B cell (primary cell): ENCODE measurements at regions not wholly inside any gene's neighbourhood (a gene's known extent, or its start where the extent isn't known, plus 50 kb on each side); places are given as distances from the start of the nearest gene placed in this dataset.

Experiments
- ATAC-seq: fragments of 200-7000 bp; cut with Tn5 transposase; one replicate; pipeline ENCODE4 v1.10.0; 2021; ENCODE audit warnings: low read depth, mild to moderate bottlenecking, moderate number of reproducible peaks, moderate library complexity
- CTCF ChIA-PET: fragments of 350-600 bp; sonication (Branson Sonifier 250); formaldehyde crosslinking; loops from one replicate; lab custom pipeline; 2021; ENCODE audit warnings: antibody characterized with exemption, inconsistent platforms; lab: Charles Lee
- POLR2A ChIA-PET: fragments of 350-600 bp; sonication (Branson Sonifier 250); formaldehyde crosslinking; loops from one replicate; lab custom pipeline; 2021; ENCODE audit warnings: antibody characterized with exemption; lab: Charles Lee
- DNase-seq: peaks from one replicate; pipeline ENCODE4 v3.0.0; 2013
- H2AFZ ChIP-seq: 2 replicates; pipeline ENCODE4 v1.6.1; 2012; ENCODE audit warnings: mild to moderate bottlenecking, low read depth, low read length; ENCODE audit not compliant: insufficient read depth, poor library complexity, severe bottlenecking
- H3K27ac ChIP-seq, 2 donors: 1 replicate in 1 of 2; 2 replicates in 1 of 2; pipeline ENCODE4 v1.5.1; 2012 to 2013; ENCODE audit warnings: low read length in 2 of 2, mild to moderate bottlenecking in 2 of 2, moderate library complexity in 1 of 2
- H3K27me3 ChIP-seq, 4 experiments: fragments of 200-600 bp in 1 of 4; sonication (generic) in 1 of 4; replicated peaks in 1 of 4; 1 replicate in 2 of 4; 2 replicates in 2 of 4; pipeline versions ENCODE4 v1.6.1 to v1.7.0; 2013 to 2016; ENCODE audit warnings: low read length in 3 of 4, mild to moderate bottlenecking in 2 of 4, mixed read lengths in 1 of 4, moderate library complexity in 1 of 4; ENCODE audit not compliant: insufficient read depth in 4 of 4, control insufficient read depth in 3 of 4; ENCODE audit errors: control extremely low read depth in 1 of 4
- H3K36me3 ChIP-seq, 2 experiments: replicated peaks in 1 of 2; 1 replicate in 1 of 2; 2 replicates in 1 of 2; pipeline versions ENCODE4 v1.6.1 to v1.7.1; 2013; ENCODE audit warnings: low read length in 1 of 2; ENCODE audit not compliant: insufficient read depth in 2 of 2, control insufficient read depth in 1 of 2; ENCODE audit errors: control extremely low read depth in 1 of 2, extremely low read depth in 1 of 2
- H3K4me1 ChIP-seq, 2 donors: fragments of 200-600 bp in 1 of 2; sonication (generic) in 1 of 2; 1 replicate in 1 of 2; 2 replicates in 1 of 2; pipeline versions ENCODE4 v1.5.1 to v1.6.1; 2013 to 2017; ENCODE audit warnings: low read length in 2 of 2; ENCODE audit not compliant: control insufficient read depth in 2 of 2, insufficient read depth in 2 of 2
- H3K4me2 ChIP-seq: replicated peaks from 2 replicates; pipeline ENCODE3; 2012; ENCODE audit warnings: mild to moderate bottlenecking, low read depth, low read length; ENCODE audit not compliant: poor library complexity, severe bottlenecking
- H3K4me3 ChIP-seq, 5 experiments: fragments of 200-600 bp in 1 of 5; sonication (generic) in 1 of 5; 1 replicate in 3 of 5; 2 replicates in 2 of 5; pipeline versions ENCODE4 v1.5.1 to v1.7.0; 2011 to 2016; ENCODE audit warnings: low read length in 4 of 5, mild to moderate bottlenecking in 4 of 5, low read depth in 2 of 5, control low read depth in 1 of 5, moderate library complexity in 1 of 5; ENCODE audit not compliant: insufficient read depth in 1 of 5; ENCODE audit errors: control extremely low read depth in 1 of 5, extremely low read depth in 1 of 5
- H3K79me2 ChIP-seq: fragments of 200-600 bp; sonication (generic); one replicate; pipeline ENCODE4 v1.6.0; 2016; ENCODE audit warnings: low read length; ENCODE audit not compliant: control insufficient read depth, insufficient read depth
- H3K9ac ChIP-seq: fragments of 200-600 bp; sonication (generic); 2 replicates; pipeline ENCODE4 v1.6.1; 2017; ENCODE audit warnings: mild to moderate bottlenecking, low read length, moderate library complexity
- H3K9me3 ChIP-seq, 3 donors: one replicate each; pipeline versions ENCODE4 v1.6.1 to v1.7.1; 2013; ENCODE audit warnings: low read length in 2 of 3; ENCODE audit not compliant: control insufficient read depth in 2 of 3, insufficient read depth in 1 of 3; ENCODE audit errors: control extremely low read depth in 1 of 3
- H4K20me1 ChIP-seq: 2 replicates; pipeline ENCODE4 v1.6.0; 2012; ENCODE audit warnings: mild to moderate bottlenecking, low read length; ENCODE audit not compliant: insufficient read depth, control insufficient read depth, poor library complexity, severe bottlenecking
- H3K27ac Mint-ChIP-seq: one replicate; pipeline ENCODE4 v1.8.0; 2021; ENCODE audit warnings: mixed read lengths
- H3K27me3 Mint-ChIP-seq: one replicate; pipeline ENCODE4 v1.8.0; 2021; ENCODE audit warnings: mixed read lengths
- H3K4me1 Mint-ChIP-seq: one replicate; pipeline ENCODE4 v1.8.0; 2021; ENCODE audit warnings: mixed read lengths
- H3K4me3 Mint-ChIP-seq: one replicate; pipeline ENCODE4 v1.8.0; 2021; ENCODE audit warnings: mixed read lengths
- H3K9me3 Mint-ChIP-seq: one replicate; pipeline ENCODE4 v1.8.0; 2022; ENCODE audit warnings: mixed read lengths; ENCODE audit not compliant: insufficient read depth
- EZH2 ChIP-seq: IDR thresholded peaks from 2 replicates; pipeline ENCODE4 v1.6.1; 2012; ENCODE audit warnings: borderline replicate concordance, low read depth, mild to moderate bottlenecking, moderate library complexity, low read length; ENCODE audit not compliant: insufficient read depth, poor library complexity, severe bottlenecking
- WGBS: methylation state at CpG from one replicate; pipeline ENCODE4 v1.1.5; 2013; ENCODE audit warnings: missing lambda C conversion rate; ENCODE audit not compliant: insufficient coverage; 5-methylcytosine and 5-hydroxymethylcytosine counted together
- intact Hi-C: fragments of 100-400 bp; cut with micrococcal nuclease; formaldehyde crosslinking; loops from one replicate; pipeline ENCODE4 v1.10.0; 2022
- TF ChIP-seq, protein P1 (sequence below): fragments of 200-600 bp; IDR thresholded peaks from one replicate; pipeline ENCODE4 v1.8.0; 2022; ENCODE audit warnings: antibody characterized with exemption, mild to moderate bottlenecking

- H3K4me3 Mint-ChIP-seq = no peak overlapping the region
- H3K27me3 ChIP-seq = no peaks in the 10 kb centered on the region
- POLR2A ChIA-PET = no interaction called here
- H4K20me1 ChIP-seq = no peaks in the 10 kb centered on the region
- intact Hi-C loops = no loop called here
- DNase-seq (no peak), ATAC-seq (no peak)
- H3K4me1 ChIP-seq = no peaks in the 10 kb centered on the region
- H3K9ac ChIP-seq = no peak overlapping the region
- H3K27ac ChIP-seq = no peak overlapping the region
- H3K9me3 ChIP-seq = no peaks in the 10 kb centered on the region
- no peak overlapping the region for H3K27ac Mint-ChIP-seq
- peaks cover 8% of the 10 kb centered on the region for H3K9me3 Mint-ChIP-seq
- no peak overlapping the region for H3K4me2 ChIP-seq
- WGBS = no CpG with 5 or more reads among the region's 3 CpGs
- TF ChIP-seq, protein P1, sequence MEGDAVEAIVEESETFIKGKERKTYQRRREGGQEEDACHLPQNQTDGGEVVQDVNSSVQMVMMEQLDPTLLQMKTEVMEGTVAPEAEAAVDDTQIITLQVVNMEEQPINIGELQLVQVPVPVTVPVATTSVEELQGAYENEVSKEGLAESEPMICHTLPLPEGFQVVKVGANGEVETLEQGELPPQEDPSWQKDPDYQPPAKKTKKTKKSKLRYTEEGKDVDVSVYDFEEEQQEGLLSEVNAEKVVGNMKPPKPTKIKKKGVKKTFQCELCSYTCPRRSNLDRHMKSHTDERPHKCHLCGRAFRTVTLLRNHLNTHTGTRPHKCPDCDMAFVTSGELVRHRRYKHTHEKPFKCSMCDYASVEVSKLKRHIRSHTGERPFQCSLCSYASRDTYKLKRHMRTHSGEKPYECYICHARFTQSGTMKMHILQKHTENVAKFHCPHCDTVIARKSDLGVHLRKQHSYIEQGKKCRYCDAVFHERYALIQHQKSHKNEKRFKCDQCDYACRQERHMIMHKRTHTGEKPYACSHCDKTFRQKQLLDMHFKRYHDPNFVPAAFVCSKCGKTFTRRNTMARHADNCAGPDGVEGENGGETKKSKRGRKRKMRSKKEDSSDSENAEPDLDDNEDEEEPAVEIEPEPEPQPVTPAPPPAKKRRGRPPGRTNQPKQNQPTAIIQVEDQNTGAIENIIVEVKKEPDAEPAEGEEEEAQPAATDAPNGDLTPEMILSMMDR = no peak
- no peak for TF ChIP-seq EZH2
- CTCF ChIA-PET = no interaction called here
- no peaks in the 10 kb centered on the region for H3K79me2 ChIP-seq
- no peaks in the 10 kb centered on the region for H3K4me1 Mint-ChIP-seq
- no peak overlapping the region for H3K4me3 ChIP-seq
- no peaks in the 10 kb centered on the region for H3K27me3 Mint-ChIP-seq
- no peaks in the 10 kb centered on the region for H3K36me3 ChIP-seq
- no peak overlapping the region for H2AFZ ChIP-seq
Measured at GRCh38 chr6:48486373-48486772, 375.4 kb upstream of the PTCHD4 start.

- H3K27me3 ChIP-seq = no peaks in the 10 kb centered on the region
- H3K27ac ChIP-seq = no peak overlapping the region
- intact Hi-C loops = no loop called here
- no peaks in the 10 kb centered on the region for H3K4me1 ChIP-seq
- no peaks in the 10 kb centered on the region for H3K36me3 ChIP-seq
- H3K79me2 ChIP-seq = no peaks in the 10 kb centered on the region
- Mint-ChIP-seq H3K4me1 (no peaks in the 10 kb centered on the region), H3K9me3 (peaks cover 6% of the 10 kb centered on the region), H3K27ac (no peak overlapping the region), H3K4me3 (no peak overlapping the region), H3K27me3 (no peaks in the 10 kb centered on the region)
- no peak overlapping the region for H3K4me2 ChIP-seq
- DNase-seq (no peak), ATAC-seq (no peak)
- no peak for TF ChIP-seq EZH2
- TF ChIP-seq, protein P1 = no peak
- no peak overlapping the region for H2AFZ ChIP-seq
- POLR2A ChIA-PET = no interaction called here
- CTCF ChIA-PET = no interaction called here
- H3K9ac ChIP-seq = no peak overlapping the region
- H3K9me3 ChIP-seq = no peaks in the 10 kb centered on the region
- no peak overlapping the region for H3K4me3 ChIP-seq
- H4K20me1 ChIP-seq = no peaks in the 10 kb centered on the region
Measured at GRCh38 chr6:48476257-48476656, 365.3 kb upstream of the PTCHD4 start.
